GM19238 (cell line): ENCODE measurements at regions not wholly inside any gene's neighbourhood (a gene's known extent, or its start where the extent isn't known, plus 50 kb on each side); places are given as distances from the start of the nearest gene placed in this dataset.
A peak's percentile ranks its signal among the peaks of the same experiment; 100 is the strongest.

ENCODE experiments used
- DNase-seq: peaks from one replicate; pipeline ENCODE4 v3.0.0; 2011; ENCODE audit warnings: low spot score; ENCODE audit not compliant: insufficient read length

DNA sequence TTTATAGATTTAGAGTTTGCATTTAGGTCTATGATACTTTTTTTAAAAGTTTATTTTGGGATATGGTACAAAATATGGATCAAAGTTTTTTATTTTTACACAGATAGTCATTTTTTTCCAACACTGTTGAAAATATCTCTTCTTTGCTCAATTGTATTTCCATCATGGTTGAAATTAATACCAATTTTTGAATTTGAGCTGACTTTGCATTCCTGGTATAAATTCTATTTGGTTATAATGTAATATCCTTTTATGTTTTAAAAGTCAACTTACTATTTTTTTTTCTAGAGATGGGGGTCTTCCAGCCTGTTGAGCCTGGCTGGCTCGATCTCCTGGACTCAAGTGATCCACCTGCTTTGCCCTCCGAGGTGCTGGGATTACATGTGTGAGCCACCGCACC, 620.1 kb downstream of the OLFM4 start:
- no peak for DNase-seq

DNA sequence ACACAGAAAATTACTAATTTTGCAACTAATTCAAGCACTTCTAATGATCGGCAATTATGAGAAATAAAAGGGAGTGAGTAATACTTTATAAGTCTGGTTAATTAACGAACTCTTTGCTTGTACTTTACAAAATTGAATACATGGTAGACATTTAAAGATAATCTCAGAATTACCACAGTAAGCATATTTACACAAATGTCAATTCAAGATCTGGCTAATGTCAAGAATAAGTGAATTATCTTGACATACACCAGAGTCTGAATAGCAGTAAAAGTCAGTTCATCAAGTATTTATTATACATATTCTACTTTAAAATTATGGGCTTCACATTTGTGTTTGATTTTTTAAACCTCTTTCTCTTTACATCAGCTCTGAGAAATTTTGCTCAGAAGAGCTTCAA, 643.4 kb downstream of the OLFM4 start:
- DNase-seq = no peak

DNA sequence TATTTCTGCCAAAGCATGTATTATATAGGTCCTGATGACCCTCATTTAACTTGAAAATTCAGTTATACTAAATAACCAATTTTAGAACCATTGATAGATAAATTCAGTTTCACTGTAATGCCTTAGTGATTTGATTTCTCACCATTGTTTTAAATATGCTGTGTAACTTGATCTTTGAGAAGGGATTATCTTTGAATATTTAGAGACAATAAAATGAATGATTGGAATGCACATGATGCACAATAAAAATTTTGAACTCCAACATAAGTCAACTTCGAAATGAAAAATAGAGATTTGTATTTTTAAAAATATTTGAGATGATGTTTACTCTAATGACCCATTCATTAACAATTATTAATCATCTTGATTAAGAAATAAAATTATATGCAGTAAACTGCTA, 654.5 kb downstream of the OLFM4 start:
- DNase-seq = no peak

DNA sequence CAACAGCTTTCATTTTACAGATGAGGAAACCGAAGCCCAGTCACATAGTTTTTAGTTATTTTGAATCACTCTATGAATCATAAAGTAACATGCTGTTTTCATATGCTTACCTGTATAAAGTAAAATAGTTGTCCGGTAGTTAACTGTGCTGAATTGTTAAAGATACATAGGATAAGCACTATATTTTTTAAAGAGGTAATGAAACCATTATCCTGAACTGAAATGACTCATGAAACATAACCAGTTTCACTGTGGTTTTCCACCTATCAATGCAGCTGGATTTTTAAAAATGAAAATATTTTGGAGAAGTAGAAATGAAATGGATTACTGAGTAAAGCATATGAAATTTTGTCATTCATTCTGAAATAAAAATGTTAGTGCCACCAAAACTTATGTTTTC, 655.0 kb downstream of the OLFM4 start:
- DNase-seq = no peak

DNA sequence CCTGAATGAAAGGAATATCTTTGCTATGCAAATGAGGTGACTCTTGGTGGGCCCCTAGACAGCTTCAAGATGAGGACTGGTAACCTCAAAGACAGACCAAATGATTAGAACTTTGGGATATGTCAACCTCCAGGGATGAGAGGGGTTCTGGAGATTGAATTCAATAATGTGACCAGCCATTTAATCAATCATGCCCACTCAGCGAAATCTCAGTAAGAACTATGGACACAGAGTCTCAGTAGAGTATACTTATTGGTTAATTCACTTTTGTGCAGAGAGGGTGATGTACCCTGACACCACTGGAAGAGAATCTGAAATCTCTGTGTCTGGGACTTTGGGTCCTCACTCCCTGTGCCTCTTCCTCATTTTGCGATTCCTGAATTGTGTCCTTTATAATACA, 662.8 kb downstream of the OLFM4 start:
- DNase-seq = no peak

DNA sequence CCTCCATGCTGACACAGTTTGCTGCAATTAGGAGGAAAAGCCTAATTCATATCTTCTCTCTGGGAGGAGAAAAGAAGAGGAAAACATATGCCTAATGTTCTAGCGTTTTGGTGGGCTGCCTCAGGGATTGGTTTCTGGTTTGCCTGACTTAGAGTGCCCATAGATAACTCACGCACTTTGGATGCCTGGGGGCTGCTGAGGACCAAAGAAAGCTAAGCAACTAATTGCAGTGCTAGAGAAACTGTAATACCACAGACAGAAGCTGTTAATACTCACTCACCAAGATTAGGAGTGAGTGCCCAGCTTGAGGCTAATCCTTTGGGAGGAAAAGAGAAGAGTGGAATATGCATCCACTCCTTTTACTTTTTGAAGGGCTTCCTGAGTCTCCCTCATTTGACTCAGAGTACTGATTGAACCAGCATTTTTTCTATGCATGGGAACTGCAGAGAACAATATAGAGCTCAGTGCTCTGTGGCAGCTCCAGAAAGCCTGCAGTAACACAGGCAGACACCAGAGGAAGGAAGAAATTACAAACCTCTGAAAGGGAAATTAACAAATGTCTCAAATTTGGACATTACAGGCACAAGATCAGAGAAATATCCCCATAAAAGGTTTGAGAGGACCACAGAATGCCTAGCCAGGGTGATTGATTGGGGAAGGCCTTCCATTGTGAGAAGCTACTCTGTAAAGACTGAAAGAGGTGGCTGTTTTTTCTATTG, 666.4 kb downstream of the OLFM4 start:
- no peak for DNase-seq

DNA sequence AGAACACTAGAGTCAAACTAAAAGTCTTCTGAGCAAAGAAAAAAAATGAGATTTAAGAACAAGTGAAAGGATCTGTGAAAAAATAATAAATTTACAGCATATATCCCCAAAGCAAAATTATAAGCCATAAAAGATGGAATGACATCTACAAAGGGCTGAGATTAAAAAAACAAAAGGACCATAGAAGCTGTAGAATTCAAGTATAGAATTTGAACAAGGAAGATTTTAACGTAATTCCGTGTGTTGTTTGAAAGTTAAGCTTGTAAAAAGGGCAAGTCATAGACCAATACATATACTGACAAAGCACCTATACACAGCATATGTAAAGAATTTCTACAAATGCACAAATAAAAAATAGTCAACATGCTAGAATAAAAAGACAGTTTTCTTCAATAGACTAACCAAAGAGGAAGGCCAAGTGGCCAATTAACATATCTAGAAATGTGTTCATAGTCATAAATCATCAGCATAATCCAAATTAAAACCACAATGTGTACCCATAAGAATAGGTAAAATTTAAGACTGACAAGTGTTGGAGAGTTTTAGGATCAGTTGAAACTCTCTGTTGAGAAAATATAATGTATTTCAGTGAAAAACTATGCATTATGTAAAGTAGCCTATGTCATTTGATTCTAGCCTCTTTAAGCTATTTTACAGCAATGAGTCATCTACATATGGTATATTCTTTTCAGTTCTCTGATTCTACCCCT, 674.9 kb downstream of the OLFM4 start:
- DNase-seq = no peak

DNA sequence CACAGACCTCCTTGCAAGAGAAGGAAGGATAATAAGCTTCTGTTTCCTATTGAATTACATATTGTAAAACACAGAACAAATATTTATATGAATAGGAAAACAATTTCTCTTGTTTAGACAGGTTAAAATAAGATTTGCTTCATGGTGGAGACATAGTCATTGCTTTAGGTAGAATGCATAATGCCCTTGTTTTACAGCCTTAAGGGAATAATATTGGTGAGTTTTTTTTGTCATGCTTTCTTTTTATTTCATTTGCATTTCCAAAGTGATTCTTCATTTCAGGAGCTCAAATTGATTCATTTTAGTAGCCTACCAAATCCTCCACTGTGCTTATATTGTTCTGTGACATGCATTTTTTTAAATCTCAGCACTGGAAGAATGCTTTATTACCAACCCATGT, 690.7 kb downstream of the OLFM4 start:
- DNase-seq = no peak

DNA sequence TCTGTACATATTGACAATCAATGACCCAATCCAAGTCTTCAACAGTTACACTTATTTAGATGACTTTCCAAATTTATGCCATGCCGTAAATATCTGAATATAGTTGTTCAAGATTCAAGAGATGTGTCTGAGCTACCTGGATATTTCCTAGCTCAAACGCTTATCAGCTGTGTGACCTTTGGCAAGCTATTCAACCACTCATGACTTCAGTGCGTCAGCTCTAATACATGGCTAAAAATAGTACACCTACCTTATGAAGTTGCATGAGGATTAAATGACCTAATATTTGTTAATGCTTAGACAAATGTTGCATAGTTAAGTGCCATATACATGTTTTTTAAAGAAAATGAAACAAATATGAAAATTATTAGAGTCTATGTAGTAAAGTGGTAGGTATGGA, 704.1 kb downstream of the OLFM4 start:
- no peak for DNase-seq

DNA sequence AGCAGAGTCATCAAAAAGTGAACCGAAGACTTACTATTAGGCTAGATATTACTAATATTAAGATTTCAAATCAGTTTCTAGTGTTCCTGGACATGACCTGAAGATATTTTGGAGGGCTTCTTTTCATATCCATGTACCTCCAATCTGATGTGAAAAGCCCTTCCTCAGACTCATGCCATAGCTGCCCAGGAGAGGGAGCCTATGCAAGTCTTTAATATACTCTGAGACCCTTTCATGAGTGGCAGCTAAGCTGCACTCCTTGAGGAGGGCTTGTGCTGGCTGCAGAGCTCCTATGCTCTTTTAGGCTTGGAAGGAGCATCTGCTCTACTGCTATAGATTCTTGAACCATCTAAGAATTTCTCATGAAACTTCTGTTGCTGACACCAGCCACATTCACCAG, 715.3 kb downstream of the OLFM4 start:
- no peak for DNase-seq

DNA sequence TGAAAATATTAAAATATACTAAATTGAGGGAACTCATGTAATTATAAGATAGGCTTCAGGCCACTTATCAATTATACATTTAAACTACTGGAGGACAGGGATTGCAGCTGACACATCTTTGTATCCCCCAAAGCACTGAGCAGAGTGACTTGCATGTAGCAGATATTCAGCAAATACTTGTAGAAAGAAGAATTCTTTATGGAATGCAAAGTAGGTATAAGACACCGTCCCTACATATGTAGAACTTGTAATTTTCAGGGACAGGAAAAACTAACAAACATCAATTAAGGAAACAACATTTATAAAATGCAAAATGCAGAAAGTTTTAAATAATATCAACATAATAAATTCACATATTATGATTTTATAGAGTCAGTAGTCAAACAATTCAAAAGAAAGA, 719.2 kb downstream of the OLFM4 start:
- no peak for DNase-seq

DNA sequence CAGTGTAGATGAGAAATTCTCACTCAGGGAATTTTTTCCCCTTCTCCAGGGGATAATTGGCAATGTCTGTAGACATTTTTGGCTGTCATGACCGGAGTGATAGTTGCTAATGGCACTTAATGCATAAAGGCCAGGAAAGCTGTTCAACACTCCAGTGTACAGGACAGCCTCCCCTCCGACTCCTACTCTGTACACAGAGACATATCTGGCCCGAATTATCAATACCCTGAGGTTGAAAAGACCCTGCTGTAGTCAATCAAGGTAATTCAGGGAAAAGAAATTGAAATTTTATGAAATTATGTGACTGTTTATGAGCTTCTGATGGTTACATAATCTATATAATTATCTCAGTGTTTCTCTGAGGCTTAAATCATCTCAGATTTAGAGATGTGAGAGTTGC, 720.7 kb downstream of the OLFM4 start:
- DNase-seq = no peak

DNA sequence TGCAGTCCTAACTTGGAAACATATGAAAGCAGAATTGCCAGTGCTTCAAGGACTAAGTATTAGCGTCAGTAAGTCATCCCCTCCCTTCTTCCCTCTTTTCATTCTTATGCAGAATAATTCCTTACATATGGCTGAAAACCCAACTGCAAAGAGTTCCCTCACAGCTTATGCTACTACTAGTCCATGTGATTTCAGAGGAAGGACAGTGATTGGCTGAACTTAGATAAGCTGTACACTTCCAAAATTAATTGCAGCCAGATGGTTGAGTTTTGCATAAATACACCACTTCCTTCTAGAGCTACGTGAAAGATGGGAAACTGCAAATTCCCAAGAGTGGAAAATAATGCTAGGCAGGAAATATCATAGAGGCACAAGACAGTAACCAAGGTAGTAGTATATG, 730.4 kb downstream of the OLFM4 start:
- no peak for DNase-seq

DNA sequence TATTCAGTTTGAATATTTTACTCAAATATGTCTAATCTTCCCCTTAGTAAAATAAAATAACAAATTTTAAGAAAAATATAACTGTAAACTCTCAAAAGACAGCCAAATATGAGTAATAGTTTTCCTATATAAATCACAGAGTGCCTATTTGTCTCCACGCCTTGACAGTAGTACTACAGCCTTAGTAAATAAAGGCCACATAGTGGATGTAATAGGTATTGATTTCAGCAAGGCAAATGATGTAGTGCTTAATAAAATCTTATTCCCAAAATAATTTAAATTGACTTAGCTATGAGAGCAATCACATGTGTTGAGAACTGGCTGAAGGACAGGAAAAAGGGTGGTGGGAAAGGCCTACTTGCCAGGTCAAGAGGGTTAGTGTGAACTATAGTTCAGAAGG, 747.2 kb downstream of the OLFM4 start:
- DNase-seq = no peak

DNA sequence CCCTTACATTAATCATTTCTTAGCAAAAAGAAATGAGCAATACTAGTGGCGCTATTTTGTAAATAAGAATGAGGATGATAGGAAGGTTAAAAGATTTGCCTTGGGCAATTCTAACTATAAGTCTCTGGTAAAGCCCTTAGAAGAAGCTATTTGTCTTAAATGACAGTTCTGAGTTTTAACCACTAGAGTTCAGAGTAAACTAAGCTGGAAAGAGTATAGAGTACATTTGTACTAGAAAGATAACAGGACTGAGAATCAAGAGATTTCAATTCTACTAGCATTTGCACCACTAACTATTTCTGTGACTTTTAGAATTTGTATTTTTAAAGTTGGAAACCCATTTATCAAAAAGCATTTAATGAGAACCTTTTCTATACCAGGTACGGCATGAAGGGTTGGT, 750.3 kb downstream of the OLFM4 start:
- no peak for DNase-seq

DNA sequence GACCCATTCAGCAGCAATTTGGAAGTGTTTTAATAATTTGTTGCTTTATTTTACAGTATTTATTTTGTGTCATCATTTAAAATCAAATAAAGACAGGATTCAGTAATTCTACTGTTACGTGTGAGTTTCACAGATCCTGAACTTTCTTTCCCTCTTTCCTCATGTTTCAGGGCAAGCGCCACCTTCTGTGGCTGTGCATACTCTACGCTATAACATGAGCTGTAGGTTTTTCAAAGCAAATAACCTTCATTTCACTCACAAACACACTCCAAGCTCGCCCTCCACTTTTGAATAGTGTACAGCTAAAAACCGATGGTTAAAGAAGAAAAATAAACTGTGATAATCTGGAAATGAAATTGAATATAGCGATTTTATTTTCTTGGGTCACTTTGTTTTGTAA, 753.3 kb downstream of the OLFM4 start:
- no peak for DNase-seq

DNA sequence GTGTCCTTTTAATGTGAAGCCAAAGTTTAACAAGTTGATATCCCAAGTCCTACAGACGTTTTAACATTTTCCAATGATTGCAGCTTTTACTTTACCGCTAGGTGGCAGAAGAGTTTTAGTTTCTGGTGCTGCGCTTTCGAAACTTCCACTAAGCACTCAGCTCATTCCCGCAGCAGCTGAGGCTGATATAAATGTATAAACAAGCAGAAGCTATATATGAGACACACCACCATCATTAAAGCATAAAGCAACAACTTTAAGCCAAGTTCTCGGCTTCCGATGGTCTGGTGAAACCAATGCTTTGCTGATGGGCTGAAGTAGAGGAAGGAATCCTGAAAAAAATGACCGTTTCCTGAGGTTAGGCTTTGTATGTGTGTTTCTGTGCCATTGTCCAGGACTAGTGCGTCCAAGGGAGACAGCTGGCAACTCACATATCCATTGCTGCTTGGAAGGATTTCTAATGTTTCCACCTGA, 753.9 kb downstream of the OLFM4 start:
- peak; percentile 5 for DNase-seq

DNA sequence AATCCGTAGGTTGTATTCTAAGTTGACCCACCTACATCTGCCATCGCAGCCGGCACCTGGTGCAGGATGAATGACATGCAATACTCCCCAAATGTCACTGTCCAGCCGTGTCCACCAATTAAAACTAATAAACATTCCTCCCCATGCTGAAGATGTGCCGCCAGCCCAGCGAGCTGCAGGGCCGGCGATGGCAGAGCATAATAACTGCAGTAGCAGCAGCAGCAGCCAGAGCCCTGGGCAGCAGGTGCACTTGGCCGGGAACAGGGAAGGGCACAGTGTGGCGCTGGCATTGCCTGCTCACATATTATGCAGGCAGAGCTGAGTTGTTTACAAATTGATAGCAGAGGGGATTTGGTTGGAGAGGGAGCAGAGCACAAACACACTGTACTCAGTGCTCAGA, 754.9 kb downstream of the OLFM4 start:
- DNase-seq = no peak

DNA sequence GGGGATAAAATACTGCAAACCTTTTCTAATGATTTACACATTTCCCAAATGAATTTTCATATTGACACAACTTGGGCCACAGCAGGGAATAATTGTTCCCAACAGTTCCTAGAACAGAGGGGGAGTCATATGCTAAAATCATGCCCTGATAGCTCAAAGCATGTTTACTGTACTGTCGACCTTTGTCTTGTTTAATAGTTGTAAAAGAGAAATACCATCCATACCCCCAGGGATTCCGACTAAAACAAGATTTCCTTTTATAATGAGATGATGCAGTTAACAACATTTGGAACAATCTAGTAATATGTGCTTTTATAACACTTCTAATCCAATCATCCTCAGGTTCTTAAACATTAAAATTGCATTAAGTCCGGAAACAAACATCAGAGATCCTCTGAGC, 759.7 kb downstream of the OLFM4 start:
- DNase-seq = no peak

DNA sequence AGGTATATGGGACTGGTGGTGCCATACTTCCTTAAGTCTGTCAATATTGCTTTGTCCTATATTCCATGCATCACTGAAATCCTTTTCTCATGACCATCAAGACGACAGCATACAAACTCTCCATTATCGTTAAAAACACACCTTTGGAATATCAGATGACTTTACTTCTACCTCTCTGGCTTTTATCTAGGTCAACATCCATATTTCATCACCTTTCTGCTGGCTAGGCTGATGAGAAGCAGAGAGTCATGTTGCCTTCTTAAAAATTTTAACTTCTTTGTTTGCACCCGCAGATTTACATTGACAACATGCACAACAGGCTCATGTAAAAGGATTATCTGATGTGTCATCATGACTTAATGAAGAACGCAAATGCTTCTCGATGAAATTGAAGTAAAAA, 771.4 kb downstream of the OLFM4 start:
- DNase-seq = no peak

DNA sequence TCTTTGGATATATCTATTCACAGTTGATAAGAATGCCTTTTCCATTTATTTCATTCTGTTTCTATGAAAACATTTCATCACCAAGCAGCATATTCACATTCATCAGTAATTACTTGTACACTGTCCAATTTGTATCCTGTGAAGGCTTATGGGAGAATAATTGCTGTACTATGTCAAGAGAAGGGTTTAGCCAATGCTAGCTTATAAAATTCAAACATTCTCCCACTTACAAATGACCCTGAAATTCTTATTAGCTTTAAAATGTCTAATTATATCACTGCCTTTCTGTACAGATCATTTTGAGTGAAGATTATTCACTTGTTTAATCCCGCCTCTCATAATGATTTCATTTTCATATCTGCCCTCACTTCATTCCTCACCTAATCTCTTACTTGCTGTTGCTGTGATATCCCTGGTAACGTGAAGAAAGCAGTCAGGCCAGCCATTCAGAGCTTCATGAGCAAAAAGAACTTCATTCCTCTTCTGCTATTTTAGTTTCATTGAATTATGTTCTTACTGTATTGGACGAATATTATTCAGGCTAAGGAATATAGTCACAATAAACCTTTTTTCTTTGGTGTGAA, 778.7 kb downstream of the OLFM4 start:
- no peak for DNase-seq

DNA sequence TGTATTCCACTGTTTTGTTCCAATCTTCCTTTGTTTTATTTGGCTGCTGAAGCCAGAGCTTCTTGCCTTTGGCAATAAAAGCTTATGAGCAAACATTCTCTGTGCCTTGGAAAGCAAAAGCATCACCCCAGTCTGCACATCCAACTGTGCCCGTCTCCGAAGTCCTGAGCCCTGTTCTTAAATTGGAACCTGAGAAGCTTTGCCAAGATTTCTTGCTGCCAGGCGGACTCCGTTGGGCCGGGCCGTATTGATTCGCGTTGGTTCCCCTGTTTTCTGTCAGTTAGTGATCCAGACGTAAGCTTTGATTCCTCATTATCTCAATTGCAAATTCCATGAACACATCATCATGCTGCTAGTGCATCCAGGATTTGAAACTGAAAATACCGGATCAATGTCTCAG, 793.0 kb downstream of the OLFM4 start:
- DNase-seq = no peak

DNA sequence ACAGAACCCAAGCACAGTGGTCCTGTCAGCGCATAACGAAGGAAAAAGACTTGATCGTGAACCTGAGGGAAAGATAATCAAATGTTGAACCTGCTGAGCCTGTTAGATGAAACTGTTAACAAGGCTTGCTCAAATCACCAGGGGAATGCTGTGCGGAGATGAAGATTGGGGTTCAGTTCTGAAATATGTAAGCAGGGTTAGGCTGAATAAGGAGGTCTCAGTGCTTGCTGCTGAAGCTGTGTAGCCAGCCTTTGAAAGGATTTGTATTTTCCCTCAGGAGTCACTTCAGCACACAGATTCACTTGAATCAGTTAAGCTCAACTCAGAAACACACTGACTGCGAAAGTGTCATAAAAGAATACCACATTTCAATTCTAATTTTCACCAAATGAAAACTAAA, 793.5 kb downstream of the OLFM4 start:
- no peak for DNase-seq
